Spinal cord (tissue), 9 donors: ENCODE measurements at regions not wholly inside any gene's neighbourhood (a gene's known extent, or its start where the extent isn't known, plus 50 kb on each side); places are given as distances from the start of the nearest gene placed in this dataset.

Experiments
- DNase-seq, 6 donors: peaks; one replicate each; pipeline versions ENCODE4 v3.0.0 to v3.0.0-alpha.2; 2013 to 2015; ENCODE audit warnings: low spot score in 6 of 6, low read depth in 4 of 6
- H3K27ac ChIP-seq: one replicate; pipeline ENCODE4 v1.5.1; 2013; ENCODE audit warnings: low read depth, low read length, control low read depth
- H3K27me3 ChIP-seq: one replicate; pipeline ENCODE4 v1.6.1; 2013; ENCODE audit warnings: low read length; ENCODE audit not compliant: control insufficient read depth, insufficient read depth
- H3K36me3 ChIP-seq: one replicate; pipeline ENCODE4 v1.6.1; 2013; ENCODE audit warnings: low read length; ENCODE audit not compliant: control insufficient read depth, insufficient read depth
- H3K4me1 ChIP-seq: one replicate; pipeline ENCODE4 v1.6.1; 2013; ENCODE audit warnings: low read length; ENCODE audit not compliant: control insufficient read depth, insufficient read depth
- H3K4me3 ChIP-seq: one replicate; pipeline ENCODE4 v1.5.1; 2013; ENCODE audit warnings: low read depth, low read length, control low read depth
- H3K9me3 ChIP-seq: one replicate; pipeline ENCODE4 v1.6.1; 2013; ENCODE audit warnings: low read length; ENCODE audit not compliant: control insufficient read depth, insufficient read depth
- WGBS: methylation state at CpG from one replicate; pipeline ENCODE4 v1.1.5; 2013; ENCODE audit warnings: missing lambda C conversion rate; ENCODE audit not compliant: insufficient coverage; 5-methylcytosine and 5-hydroxymethylcytosine counted together
- donor health status: healthy.

DNA sequence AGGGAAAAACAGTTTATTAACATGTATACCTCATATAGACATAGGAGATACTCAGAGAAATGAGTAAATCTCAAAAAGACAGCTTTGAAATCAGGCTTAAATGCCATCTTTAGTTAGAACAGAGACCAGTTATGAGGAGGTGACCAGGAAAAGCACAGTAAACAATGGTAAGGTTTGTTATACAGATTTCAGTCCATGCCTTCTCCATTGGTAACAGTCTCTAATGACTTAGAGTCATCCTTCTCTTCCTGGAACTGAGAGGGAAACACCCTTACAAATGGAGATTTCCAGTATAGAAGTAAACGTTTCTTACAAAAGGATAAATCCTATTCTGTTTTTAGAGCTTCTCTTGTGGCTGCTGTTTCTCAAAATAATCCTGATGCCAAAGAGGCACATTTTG is 476.3 kb upstream of the NAALADL2 start:
- no peak for DNase-seq

DNA sequence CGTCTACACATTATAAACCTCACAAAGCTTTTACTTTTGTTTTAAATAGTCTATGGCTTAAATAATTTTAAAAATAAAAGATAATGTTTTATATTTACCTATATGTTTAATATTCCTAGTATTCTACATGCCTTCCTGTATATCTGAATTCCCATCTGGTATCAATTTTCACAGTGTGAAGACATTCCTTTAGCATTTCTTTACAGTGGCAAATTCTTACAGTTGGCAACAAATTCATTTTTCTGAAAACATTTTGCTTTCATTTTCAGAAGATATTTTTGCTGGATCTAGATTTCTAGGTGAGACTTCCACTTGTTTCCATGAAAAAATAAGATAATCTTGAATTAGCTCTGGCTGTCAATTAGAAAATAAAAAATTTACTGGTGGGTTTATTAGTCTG is 471.4 kb upstream of the NAALADL2 start:
- Histone ChIP-seq H3K4me3 (no peak overlapping the region), H3K27ac (no peak overlapping the region), H3K4me1 (no peaks in the 10 kb centered on the region), H3K9me3 (no peaks in the 10 kb centered on the region), H3K27me3 (no peaks in the 10 kb centered on the region), H3K36me3 (no peaks in the 10 kb centered on the region)
- WGBS: no CpG with 5 or more reads among the region's 1 CpG
- peak in 1 of 6 donors; percentile 5 for DNase-seq

More for the DNA sequence above, 476.3 kb upstream of the NAALADL2 start:
- Histone ChIP-seq H3K27ac (no peak overlapping the region), H3K27me3 (no peaks in the 10 kb centered on the region), H3K4me3 (no peak overlapping the region), H3K9me3 (no peaks in the 10 kb centered on the region), H3K4me1 (no peaks in the 10 kb centered on the region), H3K36me3 (no peaks in the 10 kb centered on the region)
- WGBS: no CpG with 5 or more reads among the region's 1 CpG

DNA sequence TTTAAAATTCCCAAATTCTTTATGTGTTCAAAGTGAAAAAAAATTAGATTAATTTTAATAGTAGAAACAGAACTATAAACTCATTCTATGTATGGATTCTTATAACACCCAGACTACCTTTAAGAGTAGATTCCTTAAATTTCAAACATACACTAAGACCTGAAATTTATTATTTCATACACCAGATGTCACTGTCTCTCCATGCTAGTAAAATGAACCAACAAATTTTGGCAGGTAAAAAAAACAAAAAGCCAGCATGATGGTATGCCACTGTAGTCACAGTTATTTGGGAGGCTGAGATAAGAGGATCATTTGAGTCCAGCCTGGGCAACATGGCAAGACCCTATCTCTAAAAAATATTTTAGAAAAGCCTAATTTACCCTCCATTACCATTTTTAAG is 461.3 kb upstream of the NAALADL2 start:
- peak in 1 of 6 donors; percentile 5 for DNase-seq
- no peaks in the 10 kb centered on the region for H3K27me3 ChIP-seq
- H3K4me1 ChIP-seq: no peaks in the 10 kb centered on the region
- no peaks in the 10 kb centered on the region for H3K9me3 ChIP-seq
- no peak overlapping the region for H3K4me3 ChIP-seq
- no peaks in the 10 kb centered on the region for H3K36me3 ChIP-seq
- H3K27ac ChIP-seq: no peak overlapping the region

DNA sequence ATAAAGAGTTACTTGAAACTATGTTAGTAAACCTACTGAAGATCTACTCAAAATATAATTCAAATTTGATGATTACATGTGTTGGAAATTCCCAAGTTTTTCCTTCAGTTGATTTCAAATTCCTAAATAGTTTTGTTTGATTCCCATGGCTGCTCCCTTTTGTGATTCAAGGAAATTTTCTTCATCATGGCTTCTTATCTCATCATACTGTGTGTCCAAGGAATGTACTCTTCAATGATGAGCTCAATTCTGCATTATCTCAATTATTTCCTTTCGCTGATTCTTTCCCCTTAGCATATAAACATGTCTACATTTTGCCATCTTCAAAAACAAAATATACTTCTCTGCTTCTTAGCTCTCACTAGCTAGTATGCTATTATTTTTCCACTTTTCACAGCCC is 460.4 kb upstream of the NAALADL2 start:
- no peak overlapping the region for H3K4me3 ChIP-seq
- 100% methylated on average over 1 of the region's 1 CpG for WGBS
- no peaks in the 10 kb centered on the region for H3K4me1 ChIP-seq
- no peaks in the 10 kb centered on the region for H3K9me3 ChIP-seq
- no peaks in the 10 kb centered on the region for H3K27me3 ChIP-seq
- H3K36me3 ChIP-seq: no peaks in the 10 kb centered on the region
- DNase-seq: no peak
- no peak overlapping the region for H3K27ac ChIP-seq

DNA sequence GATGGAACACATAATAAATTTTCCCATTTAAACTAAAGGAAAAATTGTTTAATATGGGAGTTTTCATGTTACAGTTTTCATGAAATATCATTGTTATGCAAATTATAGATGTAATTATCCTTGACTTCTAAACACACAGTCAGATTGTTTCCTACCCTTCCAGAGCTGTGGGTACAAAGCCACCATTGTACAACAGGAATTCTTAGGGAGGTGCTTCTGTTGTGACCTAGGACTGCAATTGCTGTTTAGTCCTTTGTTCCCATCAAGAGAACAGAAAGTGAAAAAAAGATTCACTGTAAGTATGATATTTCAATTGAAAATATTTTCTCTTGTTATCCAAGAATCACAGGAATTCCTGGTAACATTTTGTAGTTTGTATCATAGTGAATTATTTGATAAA is 455.3 kb upstream of the NAALADL2 start:
- no peak for DNase-seq
- Histone ChIP-seq H3K9me3 (no peaks in the 10 kb centered on the region), H3K27me3 (no peaks in the 10 kb centered on the region), H3K27ac (no peak overlapping the region), H3K4me3 (no peak overlapping the region), H3K4me1 (no peaks in the 10 kb centered on the region), H3K36me3 (no peaks in the 10 kb centered on the region)

DNA sequence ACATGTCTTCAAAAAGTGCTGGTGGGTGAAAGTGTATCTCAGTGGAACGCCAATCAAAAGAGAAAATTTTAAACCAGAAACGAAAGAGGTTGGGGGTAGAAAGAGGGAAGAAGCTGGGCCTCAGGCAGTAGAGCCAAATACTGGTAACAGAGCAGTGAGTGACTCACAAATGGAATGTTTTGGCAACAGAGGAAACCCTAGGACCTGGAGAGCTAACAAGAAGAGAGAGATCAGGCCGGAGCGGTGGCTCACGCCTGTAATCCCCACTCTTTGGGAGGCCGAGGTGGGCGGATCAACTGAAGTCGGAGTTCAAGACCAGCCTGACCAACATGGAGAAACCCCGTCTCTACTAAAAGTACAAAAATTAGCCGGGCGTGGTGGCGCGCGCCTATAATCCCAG is 450.8 kb upstream of the NAALADL2 start:
- Histone ChIP-seq H3K4me1 (no peaks in the 10 kb centered on the region), H3K27ac (no peak overlapping the region), H3K9me3 (no peaks in the 10 kb centered on the region), H3K27me3 (no peaks in the 10 kb centered on the region), H3K4me3 (no peak overlapping the region), H3K36me3 (no peaks in the 10 kb centered on the region)
- DNase-seq: no peak
- WGBS: 85% methylated on average over 11 of the region's 14 CpGs

DNA sequence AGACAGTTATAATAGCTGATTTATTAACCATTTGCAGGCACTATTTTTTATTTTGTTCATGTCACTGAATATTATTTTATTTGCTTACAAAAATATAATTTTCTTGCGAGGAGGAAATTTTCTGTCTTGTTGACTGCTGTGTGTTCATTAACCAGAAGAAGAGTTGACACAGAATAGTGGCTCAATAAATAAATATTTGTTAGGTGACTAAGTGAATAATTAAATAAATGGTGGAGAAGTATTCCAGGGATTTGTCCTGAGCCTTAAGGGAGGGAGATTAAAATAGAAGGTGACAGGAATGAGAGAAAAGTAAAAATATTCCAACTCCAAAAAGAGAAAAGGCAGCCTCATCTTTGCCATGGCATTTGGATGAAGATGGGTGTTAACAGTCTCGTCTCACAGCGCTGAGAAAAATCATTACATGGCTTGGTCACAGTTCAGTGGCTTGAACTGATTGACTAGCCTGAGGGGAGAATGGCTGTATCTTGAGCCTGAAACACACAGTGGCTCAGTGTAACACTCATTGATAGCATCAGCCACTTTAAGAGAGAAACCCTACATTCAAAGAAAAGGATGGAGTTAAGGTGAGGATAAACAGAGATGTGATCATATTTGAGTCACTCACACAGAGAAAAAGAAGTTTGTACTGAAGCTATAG is 449.9 kb upstream of the NAALADL2 start:
- Histone ChIP-seq H3K27me3 (no peaks in the 10 kb centered on the region), H3K27ac (no peak overlapping the region), H3K4me1 (no peaks in the 10 kb centered on the region), H3K9me3 (no peaks in the 10 kb centered on the region), H3K36me3 (no peaks in the 10 kb centered on the region), H3K4me3 (no peak overlapping the region)
- WGBS: 60% methylated on average over 2 of the region's 3 CpGs
- peak in 1 of 6 donors; percentile 67 for DNase-seq

DNA sequence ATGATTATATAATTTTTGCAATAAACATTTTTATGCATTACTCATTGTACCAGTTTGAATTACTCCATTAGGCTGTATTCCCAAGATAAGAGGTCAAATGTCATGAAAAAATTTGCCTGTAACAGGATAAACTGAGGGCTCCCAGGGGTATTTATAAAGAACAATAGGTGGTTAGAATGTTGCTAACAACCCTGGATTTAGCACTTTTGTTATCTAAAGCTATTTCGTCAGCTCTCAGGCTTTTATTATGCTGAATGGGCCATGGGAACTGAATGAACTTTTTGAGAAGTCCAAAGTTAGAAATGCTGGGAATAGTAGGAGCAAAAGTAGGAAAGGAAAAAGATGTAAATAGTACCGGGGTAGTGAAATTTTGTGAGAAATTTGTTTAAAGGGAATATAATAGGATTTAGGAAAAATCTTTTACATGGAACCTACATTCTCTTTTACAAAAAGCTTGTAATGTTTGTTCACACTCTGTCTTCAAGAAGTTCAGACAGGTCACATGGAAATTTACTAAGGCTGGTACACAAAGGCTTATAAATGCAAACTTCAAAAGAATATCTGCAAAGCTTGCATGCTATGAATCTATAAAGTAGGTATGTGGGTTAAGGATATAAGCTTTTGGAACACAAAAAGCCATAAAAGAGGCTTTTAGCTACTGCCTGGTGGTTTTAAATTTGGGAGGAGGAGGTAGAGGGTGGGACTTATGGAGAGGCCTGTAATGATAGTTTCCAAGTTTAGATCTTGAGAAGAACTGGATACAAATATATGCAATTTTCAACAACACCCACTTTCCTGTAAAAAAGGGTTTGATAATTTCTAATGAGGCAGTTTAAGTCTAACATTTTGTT is 445.8 kb upstream of the NAALADL2 start:
- DNase-seq: no peak
- 0% methylated on average over 1 of the region's 2 CpGs for WGBS
- Histone ChIP-seq H3K27ac (no peak overlapping the region), H3K27me3 (no peaks in the 10 kb centered on the region), H3K4me3 (no peak overlapping the region), H3K36me3 (no peaks in the 10 kb centered on the region), H3K4me1 (no peaks in the 10 kb centered on the region), H3K9me3 (no peaks in the 10 kb centered on the region)

DNA sequence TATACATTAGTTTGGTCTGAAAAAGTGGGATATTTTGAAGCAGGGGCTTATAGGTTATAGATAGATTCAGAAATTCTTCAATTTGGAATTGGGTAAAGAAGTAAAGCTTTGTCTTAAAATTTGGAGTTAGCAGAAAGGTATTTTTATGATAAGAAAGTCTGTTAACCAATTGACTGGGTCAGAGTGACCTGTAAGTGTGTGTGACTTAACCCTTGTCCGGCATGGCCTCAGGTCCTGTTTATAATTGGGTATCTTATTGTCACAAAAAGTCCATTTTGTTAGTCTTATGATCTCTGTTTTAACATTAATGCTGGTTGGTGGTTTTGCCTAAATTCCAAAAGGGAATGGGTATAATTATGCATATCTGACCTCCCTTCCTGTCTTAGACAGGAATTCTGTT is 444.2 kb upstream of the NAALADL2 start:
- no peak for DNase-seq
- Histone ChIP-seq H3K36me3 (no peaks in the 10 kb centered on the region), H3K4me3 (no peak overlapping the region), H3K27ac (no peak overlapping the region), H3K4me1 (no peaks in the 10 kb centered on the region), H3K27me3 (no peaks in the 10 kb centered on the region), H3K9me3 (no peaks in the 10 kb centered on the region)
- no CpG with 5 or more reads among the region's 1 CpG for WGBS

DNA sequence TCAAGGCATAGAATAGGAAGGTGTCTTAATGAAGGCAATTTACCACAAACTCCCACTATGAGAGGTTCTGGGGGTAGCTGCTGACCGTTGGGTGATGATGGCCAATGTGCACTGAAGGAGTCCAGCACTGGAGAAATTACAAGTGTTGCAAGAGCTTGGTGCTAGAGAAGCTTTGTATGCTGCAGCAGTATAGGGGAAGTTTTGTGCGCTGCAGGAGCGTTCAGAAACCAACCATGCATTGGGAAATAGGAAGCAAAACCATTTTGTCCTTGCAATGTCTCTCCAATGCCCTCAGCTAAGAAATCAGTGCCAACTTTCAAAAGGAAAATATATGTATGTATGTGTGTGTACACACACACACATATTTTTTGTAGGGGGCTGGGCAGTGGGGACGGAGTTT is 441.6 kb upstream of the NAALADL2 start:
- H3K9me3 ChIP-seq: no peaks in the 10 kb centered on the region
- no peaks in the 10 kb centered on the region for H3K27me3 ChIP-seq
- no peaks in the 10 kb centered on the region for H3K36me3 ChIP-seq
- no peak for DNase-seq
- no peaks in the 10 kb centered on the region for H3K4me1 ChIP-seq
- H3K4me3 ChIP-seq: no peak overlapping the region
- H3K27ac ChIP-seq: no peak overlapping the region
- WGBS: no CpG with 5 or more reads among the region's 4 CpGs
